KBM-7 (cell line): ENCODE measurements at regions not wholly inside any gene's neighbourhood (a gene's known extent, or its start where the extent isn't known, plus 50 kb on each side); places are given as distances from the start of the nearest gene placed in this dataset.
"Not testable (repeated sequence)": the region's sequence is repeated elsewhere in the genome, so short reads cannot be mapped to it uniquely, and the experiment has no call there.

Experiments used
- DNase-seq: peaks from one replicate; pipeline ENCODE4 v3.0.0-alpha.2; 2015
- in situ Hi-C: fragments of 300-500 bp; cut with MboI; formaldehyde crosslinking; loops from 2 replicates; pipeline ENCODE4 v1.14.3; 2020; ENCODE audit warnings: low sequenced_read_pairs, low pct_unique_long_range_greater_than_20kb, mixed read lengths

GRCh38 chr4:11842620-11843263 is 414.0 kb upstream of the HS3ST1 start:
- DNase-seq: no peak
- in situ Hi-C loops: no loop called here

GRCh38 chr4:11839889-11840288 is 411.2 kb upstream of the HS3ST1 start:
- DNase-seq: no peak
- in situ Hi-C loops: no loop called here

- in situ Hi-C loops: no loop called here
- DNase-seq: no peak
Measured at GRCh38 chr4:11831739-11832138, 403.0 kb upstream of the HS3ST1 start.

GRCh38 chr4:11824566-11824965 is 395.9 kb upstream of the HS3ST1 start:
- DNase-seq: no peak
- in situ Hi-C loops: no loop called here

GRCh38 chr4:11821772-11822430 is 393.2 kb upstream of the HS3ST1 start:
- DNase-seq: no peak
- in situ Hi-C loops: no loop called here

- DNase-seq: no peak
- in situ Hi-C loops: no loop called here
Measured at GRCh38 chr4:11817088-11817487, 388.4 kb upstream of the HS3ST1 start.

- in situ Hi-C loops: no loop called here
- no peak for DNase-seq
Measured at GRCh38 chr4:11814758-11815157, 386.1 kb upstream of the HS3ST1 start.

GRCh38 chr4:11813951-11814446 is 385.3 kb upstream of the HS3ST1 start:
- DNase-seq: no peak
- in situ Hi-C loops: no loop called here

- in situ Hi-C loops, DNase-seq: not testable (repeated sequence)
Measured at GRCh38 chr4:11811521-11811920, 382.8 kb upstream of the HS3ST1 start.

- in situ Hi-C loops: no loop called here
- peak; percentile 27 for DNase-seq
Measured at GRCh38 chr4:11805842-11806241, 377.1 kb upstream of the HS3ST1 start.

GRCh38 chr4:11801466-11802446 is 373.1 kb upstream of the HS3ST1 start:
- in situ Hi-C loops: no loop called here
- no peak for DNase-seq

- in situ Hi-C loops: no loop called here
- no peak for DNase-seq
Measured at GRCh38 chr4:11799196-11799595, 370.5 kb upstream of the HS3ST1 start.

GRCh38 chr4:11791797-11792196 is 363.1 kb upstream of the HS3ST1 start:
- peak; percentile 52 for DNase-seq
- in situ Hi-C loops: no loop called here

- in situ Hi-C loops: no loop called here
- DNase-seq: no peak
Measured at GRCh38 chr4:11790230-11790629, 361.5 kb upstream of the HS3ST1 start.

- in situ Hi-C loops: no loop called here
- DNase-seq: no peak
Measured at GRCh38 chr4:11783588-11783987, 354.9 kb upstream of the HS3ST1 start.

- in situ Hi-C loops: no loop called here
- DNase-seq: no peak
Measured at GRCh38 chr4:11782859-11783258, 354.2 kb upstream of the HS3ST1 start.

GRCh38 chr4:11777447-11777846 is 348.8 kb upstream of the HS3ST1 start:
- no peak for DNase-seq
- in situ Hi-C loops: no loop called here

- in situ Hi-C loops: no loop called here
- DNase-seq: no peak
Measured at GRCh38 chr4:11774346-11774745, 345.7 kb upstream of the HS3ST1 start.

- no peak for DNase-seq
- in situ Hi-C loops: no loop called here
Measured at GRCh38 chr4:11773798-11774197, 345.1 kb upstream of the HS3ST1 start.

- DNase-seq: no peak
- in situ Hi-C loops: no loop called here
Measured at GRCh38 chr4:11769434-11769833, 340.7 kb upstream of the HS3ST1 start.
